SU-DHL-6 (cell line): ENCODE measurements at regions not wholly inside any gene's neighbourhood (a gene's known extent, or its start where the extent isn't known, plus 50 kb on each side); places are given as distances from the start of the nearest gene placed in this dataset.

Experiments used
- EZH2phosphoT487 ChIP-seq: fragments of 200-600 bp; sonication (generic), shearing (Covaris generic); conservative IDR thresholded peaks from 2 replicates; pipeline ENCODE4 v1.6.1; 2018; ENCODE audit warnings: mild to moderate bottlenecking, antibody characterized with exemption, low read length, moderate library complexity, mixed read lengths
- TF ChIP-seq, protein P1 (sequence below): fragments of 200-600 bp; sonication (generic); IDR thresholded peaks from one replicate; pipeline ENCODE4 v1.5.1; 2017; ENCODE audit warnings: antibody characterized with exemption, mild to moderate bottlenecking, low read length, moderate library complexity; ENCODE audit not compliant: insufficient read depth, poor library complexity, severe bottlenecking

DNA sequence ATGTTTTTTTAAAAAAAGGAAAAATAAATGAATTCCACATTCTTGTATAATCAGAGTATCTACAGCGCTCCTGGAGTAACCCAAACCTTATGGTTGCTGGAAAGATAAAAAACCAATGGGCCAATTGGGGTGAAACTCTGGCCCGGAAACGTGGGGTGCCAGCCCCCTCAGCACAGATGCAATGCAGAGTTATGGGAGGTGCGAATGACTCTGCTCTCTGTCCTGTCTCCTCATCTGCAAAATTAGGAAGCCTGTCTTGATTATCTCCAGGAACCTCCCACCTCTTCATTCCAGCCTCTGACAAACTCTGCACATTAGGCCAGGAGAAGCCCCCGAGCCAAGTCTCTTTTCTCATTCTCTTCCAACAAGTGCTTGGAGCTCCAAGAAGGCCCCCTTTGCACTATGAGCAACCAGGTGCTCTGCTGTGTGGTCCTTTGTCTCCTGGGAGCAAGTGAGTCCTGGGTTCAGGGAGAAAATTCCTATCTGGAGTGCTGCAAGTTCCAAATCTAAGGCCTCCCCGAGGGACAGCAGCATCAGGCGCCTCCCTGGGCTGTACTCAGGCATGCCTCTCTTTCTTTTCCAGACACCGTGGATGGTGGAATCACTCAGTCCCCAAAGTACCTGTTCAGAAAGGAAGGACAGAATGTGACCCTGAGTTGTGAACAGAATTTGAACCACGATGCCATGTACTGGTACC is 130.5 kb upstream of the PRSS1 start:
- TF ChIP-seq, protein P1, sequence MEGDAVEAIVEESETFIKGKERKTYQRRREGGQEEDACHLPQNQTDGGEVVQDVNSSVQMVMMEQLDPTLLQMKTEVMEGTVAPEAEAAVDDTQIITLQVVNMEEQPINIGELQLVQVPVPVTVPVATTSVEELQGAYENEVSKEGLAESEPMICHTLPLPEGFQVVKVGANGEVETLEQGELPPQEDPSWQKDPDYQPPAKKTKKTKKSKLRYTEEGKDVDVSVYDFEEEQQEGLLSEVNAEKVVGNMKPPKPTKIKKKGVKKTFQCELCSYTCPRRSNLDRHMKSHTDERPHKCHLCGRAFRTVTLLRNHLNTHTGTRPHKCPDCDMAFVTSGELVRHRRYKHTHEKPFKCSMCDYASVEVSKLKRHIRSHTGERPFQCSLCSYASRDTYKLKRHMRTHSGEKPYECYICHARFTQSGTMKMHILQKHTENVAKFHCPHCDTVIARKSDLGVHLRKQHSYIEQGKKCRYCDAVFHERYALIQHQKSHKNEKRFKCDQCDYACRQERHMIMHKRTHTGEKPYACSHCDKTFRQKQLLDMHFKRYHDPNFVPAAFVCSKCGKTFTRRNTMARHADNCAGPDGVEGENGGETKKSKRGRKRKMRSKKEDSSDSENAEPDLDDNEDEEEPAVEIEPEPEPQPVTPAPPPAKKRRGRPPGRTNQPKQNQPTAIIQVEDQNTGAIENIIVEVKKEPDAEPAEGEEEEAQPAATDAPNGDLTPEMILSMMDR: no peak
- no peak for TF ChIP-seq EZH2phosphoT487
